Stimulated activated naive CD4-positive, alpha-beta T cell (primary cell): ENCODE measurements at regions not wholly inside any gene's neighbourhood (a gene's known extent, or its start where the extent isn't known, plus 50 kb on each side); places are given as distances from the start of the nearest gene placed in this dataset.
"Not testable (repeated sequence)": the region's sequence is repeated elsewhere in the genome, so short reads cannot be mapped to it uniquely, and the experiment has no call there.

ENCODE experiments used
- DNase-seq, 6 experiments: peaks; one replicate each; lab custom pipeline; 2025; lab: John Stamatoyannopoulos, UW

- no peak for DNase-seq
Observed at GRCh38 chr20:20795119-20795518, 82.7 kb upstream of the RALGAPA2 start.

- no peak for DNase-seq
Observed at GRCh38 chr20:20793591-20793990, 81.1 kb upstream of the RALGAPA2 start.

- DNase-seq, result no peak
Observed at GRCh38 chr20:20791664-20792568, 79.5 kb upstream of the RALGAPA2 start.

- no peak for DNase-seq
Observed at GRCh38 chr20:20788308-20788707, 75.9 kb upstream of the RALGAPA2 start.

GRCh38 chr20:20786428-20786827, 74.0 kb upstream of the RALGAPA2 start:
- no peak for DNase-seq

- no peak for DNase-seq
Observed at GRCh38 chr20:20785226-20785625, 72.8 kb upstream of the RALGAPA2 start.

- not testable (repeated sequence) for DNase-seq
Observed at GRCh38 chr20:20784450-20784849, 72.0 kb upstream of the RALGAPA2 start.

- DNase-seq, result no peak
Observed at GRCh38 chr20:20783450-20783849, 71.0 kb upstream of the RALGAPA2 start.

- DNase-seq, result no peak
Observed at GRCh38 chr20:20782755-20783154, 70.3 kb upstream of the RALGAPA2 start.

- DNase-seq, result no peak
Observed at GRCh38 chr20:20782231-20782630, 69.8 kb upstream of the RALGAPA2 start.

GRCh38 chr20:20781029-20781428, 68.6 kb upstream of the RALGAPA2 start:
- DNase-seq, result no peak

GRCh38 chr20:20780127-20780824, 67.8 kb upstream of the RALGAPA2 start:
- DNase-seq, result no peak

- DNase-seq, result no peak
Observed at GRCh38 chr20:20778676-20779075, 66.2 kb upstream of the RALGAPA2 start.

- DNase-seq, result no peak
Observed at GRCh38 chr20:20772497-20773085, 60.1 kb upstream of the RALGAPA2 start.

- DNase-seq, result no peak
Observed at GRCh38 chr20:20768202-20768815, 55.9 kb upstream of the RALGAPA2 start.

- DNase-seq, result no peak
Observed at GRCh38 chr20:20765696-20766365, 53.4 kb upstream of the RALGAPA2 start.

- DNase-seq, result no peak
Observed at GRCh38 chr20:20763650-20764049, 51.2 kb upstream of the RALGAPA2 start.
